ENCODE measurements at regions not wholly inside any gene's neighbourhood (a gene's known extent, or its start where the extent isn't known, plus 50 kb on each side); places are given as distances from the start of the nearest gene placed in this dataset.

GRCh38 chr5:133714161-133714915, 102.0 kb upstream of the FSTL4 start:
- ATAC-seq (no peak), DNase-seq (ENCODE audit: missing footprints) (no peak)
- intact Hi-C loops (cut with DNase I) = no loop called here

DNA sequence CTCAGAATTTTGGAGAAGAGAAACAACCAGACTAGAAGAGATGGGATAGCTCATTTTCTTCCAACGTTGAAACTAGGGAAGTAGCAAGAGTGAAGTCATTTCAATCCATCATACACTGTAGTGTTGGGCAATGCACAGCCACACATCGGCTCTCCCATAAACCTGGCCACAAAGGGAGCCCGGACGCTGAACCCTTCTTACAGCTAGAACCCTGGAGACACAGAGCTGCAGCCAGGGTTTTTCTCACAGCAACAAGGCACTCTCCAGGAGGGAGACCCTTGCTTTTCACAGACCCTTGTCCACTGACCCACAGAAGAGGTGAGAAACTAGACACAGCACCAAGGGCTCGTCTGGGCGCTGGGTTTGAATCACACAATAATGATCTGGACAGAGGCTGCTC, 101.4 kb upstream of the FSTL4 start:
- intact Hi-C loops (cut with DNase I) = no loop called here
- DNase-seq (ENCODE audit: missing footprints) = no peak
- no peak for ATAC-seq

DNA sequence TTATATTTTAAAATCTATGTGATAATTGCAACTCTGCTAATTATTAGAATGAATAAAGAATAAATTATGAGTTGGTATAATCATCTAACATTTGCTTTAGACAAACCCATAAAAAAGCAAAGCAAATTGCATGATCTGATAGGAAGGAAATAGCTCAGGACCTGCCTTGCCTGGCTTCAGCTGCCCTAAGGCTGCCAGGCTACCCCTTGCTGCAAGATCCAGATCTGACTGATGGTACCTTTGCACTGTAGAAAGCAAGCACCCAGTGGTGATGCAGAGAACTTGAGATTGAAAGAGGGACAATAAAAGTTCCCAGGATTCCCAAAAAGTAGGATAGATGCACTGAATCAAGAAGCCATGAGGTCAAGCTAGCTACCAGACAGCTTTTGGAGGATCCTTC, 100.9 kb upstream of the FSTL4 start:
- intact Hi-C loops (cut with DNase I) = no loop called here

DNA sequence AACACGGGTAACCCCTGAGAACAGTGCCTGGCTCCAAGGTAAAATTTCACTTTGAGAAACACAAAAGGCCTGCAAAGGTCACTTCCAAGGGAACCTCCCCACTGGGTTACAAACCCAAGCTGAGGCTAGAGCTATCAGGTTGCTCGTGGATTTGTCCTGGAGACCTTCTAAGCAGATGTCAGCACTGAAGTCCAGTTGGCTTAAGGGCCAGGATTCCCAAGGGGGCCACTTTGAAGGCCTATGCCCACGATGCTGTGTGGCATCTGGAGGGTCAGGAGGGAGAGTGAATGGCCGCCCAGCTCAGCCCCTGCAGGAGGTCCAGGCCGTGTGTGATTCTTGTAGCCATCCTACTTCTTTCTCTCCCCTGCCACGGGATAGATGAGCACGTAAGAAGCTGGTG, 100.2 kb upstream of the FSTL4 start:
- ATAC-seq (no peak), DNase-seq (ENCODE audit: missing footprints) (no peak)
- intact Hi-C loops (cut with DNase I) = no loop called here

More for the DNA sequence above, 100.9 kb upstream of the FSTL4 start:
- no peak for ATAC-seq
- no peak for DNase-seq (ENCODE audit: missing footprints)

GRCh38 chr5:133709209-133709725, 96.9 kb upstream of the FSTL4 start:
- DNase-seq (ENCODE audit: missing footprints) = no peak
- no peak for ATAC-seq
- intact Hi-C loops (cut with DNase I) = no loop called here

GRCh38 chr5:133708331-133708850, 96.0 kb upstream of the FSTL4 start:
- DNase-seq (ENCODE audit: missing footprints) (no peak), ATAC-seq (no peak)
- intact Hi-C loops (cut with DNase I) = no loop called here

DNA sequence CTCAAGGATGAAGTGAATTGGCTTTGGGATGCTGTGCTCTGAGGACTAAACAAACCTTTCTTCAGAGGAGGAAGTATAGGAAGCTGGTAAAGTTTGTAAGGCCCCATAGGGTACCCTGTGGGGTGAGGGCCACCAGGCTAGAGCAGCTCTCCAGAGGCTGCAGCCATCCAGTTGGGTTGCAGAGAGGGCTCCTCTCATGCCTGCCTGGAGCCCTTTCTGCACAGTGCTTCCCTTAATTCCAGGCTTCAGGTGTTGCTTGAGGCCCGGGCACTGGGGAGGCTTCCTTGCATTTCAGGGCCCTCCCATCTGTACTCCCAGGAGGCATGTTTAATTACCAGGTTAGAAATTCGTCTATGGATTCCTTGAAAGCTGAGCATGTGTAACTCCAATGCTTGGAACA, 95.3 kb upstream of the FSTL4 start:
- DNase-seq (ENCODE audit: missing footprints) = no peak
- intact Hi-C loops (cut with DNase I) = no loop called here

DNA sequence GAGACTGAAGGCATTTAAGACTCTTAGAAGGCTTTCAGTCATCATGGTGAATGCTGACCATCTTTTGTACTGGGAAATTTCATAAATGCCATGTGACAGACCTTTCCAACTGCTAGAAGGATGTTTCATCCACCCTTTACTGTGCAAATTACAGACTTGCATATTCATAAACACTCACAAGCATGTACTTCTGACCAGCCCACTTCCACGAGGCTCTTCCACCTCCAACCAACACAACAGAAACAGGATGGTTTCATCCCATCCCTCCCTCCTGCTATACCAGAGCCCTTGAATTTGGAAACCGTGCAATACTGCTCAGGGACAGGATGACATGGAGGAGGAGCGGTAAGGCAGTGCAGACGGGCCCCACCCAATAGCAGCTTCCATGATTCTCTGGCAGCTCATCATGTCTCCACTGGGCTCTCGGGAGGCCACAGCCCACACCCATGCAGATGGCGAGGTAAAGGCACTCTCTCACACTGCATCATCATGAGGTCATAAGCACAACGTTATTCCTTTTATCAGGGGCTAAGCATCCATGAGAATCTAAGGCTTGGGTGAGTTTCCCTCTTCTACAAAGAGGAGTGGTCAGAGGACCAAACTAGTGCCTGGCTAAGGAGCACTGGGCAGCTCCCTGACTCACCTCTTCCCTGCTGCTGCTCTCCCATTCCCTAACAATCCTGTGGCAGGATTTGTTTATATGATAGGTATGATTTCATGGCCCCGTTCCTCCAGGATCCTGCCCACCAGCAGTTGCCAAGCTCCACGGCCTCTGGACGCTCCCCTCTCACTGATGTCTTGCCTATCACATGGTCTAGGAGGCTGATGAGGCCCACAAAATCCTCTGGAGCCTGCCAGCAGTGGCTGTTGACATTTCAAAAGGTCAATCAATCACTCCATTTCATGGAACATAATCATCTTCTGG, 94.4 kb upstream of the FSTL4 start:
- ATAC-seq (no peak), DNase-seq (ENCODE audit: missing footprints) (no peak)
- intact Hi-C loops (cut with DNase I) = no loop called here

More for the DNA sequence above, 95.3 kb upstream of the FSTL4 start:
- ATAC-seq = no peak

DNA sequence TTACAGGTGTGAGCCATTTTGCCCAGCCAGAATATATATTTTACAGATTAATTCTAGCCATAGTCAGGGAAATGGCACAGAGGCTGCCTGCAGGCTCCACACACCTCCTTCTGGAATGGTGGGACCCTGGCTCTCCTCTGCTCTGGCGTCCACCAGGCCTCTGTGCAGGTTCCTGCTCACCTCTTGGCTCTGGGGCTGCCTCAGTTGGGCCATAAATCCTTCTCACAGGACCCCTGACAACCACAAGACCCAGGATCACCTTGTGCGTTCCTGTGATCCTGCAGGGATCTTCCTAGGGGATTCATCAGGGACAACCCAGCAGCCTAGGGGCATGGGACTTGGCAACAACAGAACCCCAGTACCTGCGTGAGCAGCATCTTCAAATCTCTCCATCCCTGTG, 93.0 kb upstream of the FSTL4 start:
- ATAC-seq = no peak

GRCh38 chr5:133704411-133704810, 92.1 kb upstream of the FSTL4 start:
- no peak for ATAC-seq
- intact Hi-C loops (cut with DNase I) = no loop called here

More for the DNA sequence above, 93.0 kb upstream of the FSTL4 start:
- intact Hi-C loops (cut with DNase I) = no loop called here
- DNase-seq (ENCODE audit: missing footprints) = no peak

DNA sequence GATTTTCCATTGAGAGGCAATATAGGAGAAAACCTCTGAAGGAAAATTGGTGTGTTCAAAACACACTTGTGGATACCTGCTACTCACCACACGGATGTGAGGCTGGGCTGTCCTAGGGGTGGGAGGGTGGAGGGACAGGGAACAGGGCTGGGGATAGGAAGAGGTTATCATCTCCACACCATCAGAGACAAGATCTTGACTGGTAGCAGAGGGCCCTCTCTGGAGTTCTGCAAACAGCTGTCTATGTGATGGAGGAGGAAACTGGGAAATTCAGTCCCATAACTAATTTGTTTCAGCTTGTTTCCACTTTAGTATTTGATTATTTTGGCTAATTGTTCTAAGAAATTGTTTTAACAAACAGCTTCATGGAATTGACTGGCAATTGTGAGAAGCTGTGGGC, 91.6 kb upstream of the FSTL4 start:
- DNase-seq (ENCODE audit: missing footprints) (no peak), ATAC-seq (no peak)
- intact Hi-C loops (cut with DNase I) = no loop called here

More at GRCh38 chr5:133704411-133704810, 92.1 kb upstream of the FSTL4 start:
- no peak for DNase-seq (ENCODE audit: missing footprints)

DNA sequence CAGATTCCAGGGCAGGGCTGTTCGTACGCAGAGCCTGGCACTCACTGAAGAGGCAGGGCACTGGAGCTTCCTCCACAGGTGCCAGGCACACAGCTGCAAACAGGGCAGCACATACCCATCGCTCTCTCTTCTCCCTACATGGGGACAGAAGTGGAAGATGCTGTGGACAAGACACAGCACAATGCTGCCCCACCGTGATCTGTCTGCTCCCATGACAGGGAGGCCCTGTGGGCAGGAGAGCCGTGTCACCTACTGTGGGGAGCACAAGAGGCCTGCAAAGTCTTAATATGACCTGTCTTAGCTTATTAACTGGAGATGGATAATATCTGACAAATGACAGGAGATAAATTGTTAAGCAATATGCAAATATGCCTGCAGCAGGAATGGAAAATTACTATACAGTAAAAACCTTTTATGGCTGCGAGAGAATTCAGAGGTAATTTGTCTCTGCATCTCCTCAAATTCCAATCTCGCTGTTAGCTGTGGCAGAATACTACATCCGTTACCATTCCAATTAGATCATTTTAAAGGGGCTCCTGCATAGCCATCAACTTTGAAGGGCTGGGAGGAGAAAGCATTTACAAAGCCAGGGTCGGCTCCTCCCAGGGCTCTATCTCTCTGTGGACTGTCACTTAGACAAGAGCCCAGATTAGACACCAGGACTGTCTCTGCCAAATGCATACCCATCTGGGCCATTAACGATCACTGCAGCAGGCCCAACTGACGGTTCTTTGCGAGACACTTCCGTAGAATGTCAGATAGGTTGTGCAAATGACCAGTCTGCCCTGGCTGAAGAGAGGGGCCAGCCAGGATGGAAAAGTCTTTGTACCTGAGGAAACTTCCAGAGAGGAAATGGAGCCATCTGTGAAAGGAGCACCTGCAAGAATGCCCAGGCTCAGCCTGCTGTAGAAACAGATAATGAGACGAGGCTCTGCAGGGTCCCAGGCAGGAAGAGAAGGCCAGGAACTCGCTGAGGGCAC, 90.7 kb upstream of the FSTL4 start:
- DNase-seq (ENCODE audit: missing footprints) = no peak
- no peak for ATAC-seq
- intact Hi-C loops (cut with DNase I) = no loop called here

DNA sequence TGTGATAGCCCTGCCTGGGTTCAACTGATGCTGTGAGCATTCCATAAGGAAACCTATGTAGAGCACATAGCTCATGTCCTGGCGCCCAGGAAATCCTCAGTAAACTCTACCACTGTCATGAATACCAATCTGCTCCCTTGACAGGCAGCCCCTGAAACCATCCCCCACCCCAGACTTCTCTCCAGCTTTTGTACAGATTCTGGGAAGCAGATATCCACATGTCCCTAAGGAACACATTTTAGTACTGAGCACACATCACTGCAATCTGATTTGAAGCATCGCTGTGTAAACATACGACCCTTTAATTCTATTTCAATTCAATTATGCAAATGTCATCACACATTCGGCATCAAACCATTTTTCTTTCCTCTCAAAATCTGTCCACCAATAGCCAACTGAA, 89.5 kb upstream of the FSTL4 start:
- intact Hi-C loops (cut with DNase I) = no loop called here
- no peak for DNase-seq (ENCODE audit: missing footprints)
- ATAC-seq = no peak

GRCh38 chr5:133700251-133700650, 87.9 kb upstream of the FSTL4 start:
- no peak for ATAC-seq
- intact Hi-C loops (cut with DNase I) = no loop called here
- DNase-seq (ENCODE audit: missing footprints) = no peak

DNA sequence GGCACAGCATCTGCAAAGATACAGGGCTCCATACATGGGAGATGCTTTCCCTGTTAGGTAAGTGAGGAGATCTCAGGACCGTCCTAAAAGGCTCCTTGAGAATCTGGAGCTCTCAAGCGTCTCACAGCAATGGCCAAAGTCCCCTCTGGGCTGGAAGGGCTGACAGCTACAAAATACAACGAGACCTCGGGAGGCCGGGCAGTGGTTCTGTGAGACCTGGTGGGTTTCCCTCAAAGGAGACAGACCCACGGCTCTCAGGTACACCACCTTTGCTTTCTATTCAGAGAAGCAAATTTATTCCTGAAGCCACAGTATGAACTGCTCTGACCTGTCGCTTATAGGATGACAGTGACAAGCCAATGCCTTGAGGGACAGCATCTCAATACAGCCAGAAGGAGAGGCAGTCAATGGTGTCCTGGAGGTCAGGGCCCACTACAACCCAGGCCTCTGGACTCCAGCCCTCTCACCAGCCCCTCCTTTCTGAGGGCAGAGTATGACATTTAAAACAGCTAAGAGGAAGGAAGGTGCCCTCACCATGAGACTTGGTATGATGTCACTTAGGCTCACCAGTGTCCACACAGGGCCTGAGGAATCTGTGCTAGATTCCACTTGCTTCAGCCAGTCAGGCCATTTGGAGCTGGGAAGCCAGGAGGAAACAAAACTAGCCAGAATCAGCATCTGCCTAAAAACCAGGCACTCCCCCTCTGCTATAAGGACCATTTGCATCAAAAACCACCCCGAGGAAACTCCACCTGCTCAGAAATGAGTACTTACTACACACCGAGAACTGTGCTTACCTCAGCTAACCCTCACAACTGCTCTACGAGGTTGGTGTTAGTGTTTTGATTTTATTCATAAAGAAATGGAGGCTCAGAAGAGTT, 86.5 kb upstream of the FSTL4 start:
- no peak for ATAC-seq
- DNase-seq (ENCODE audit: missing footprints) = no peak
- intact Hi-C loops (cut with DNase I) = no loop called here

DNA sequence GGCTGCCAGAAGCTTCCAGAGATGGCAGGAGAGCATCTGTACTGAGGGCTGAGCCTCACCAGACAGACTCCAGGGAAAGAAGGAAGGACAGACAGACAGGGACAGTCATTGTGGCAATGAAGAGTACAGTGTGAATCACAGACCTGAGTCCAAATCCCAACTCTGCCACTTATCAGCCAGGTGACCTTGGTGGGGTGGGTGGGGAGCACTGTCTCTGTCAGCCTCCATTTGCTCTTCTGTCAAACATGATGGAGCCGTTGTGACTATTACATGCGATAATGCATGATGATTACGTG, 85.9 kb upstream of the FSTL4 start:
- ATAC-seq = no peak
- DNase-seq (ENCODE audit: missing footprints) = no peak
- intact Hi-C loops (cut with DNase I) = no loop called here

DNA sequence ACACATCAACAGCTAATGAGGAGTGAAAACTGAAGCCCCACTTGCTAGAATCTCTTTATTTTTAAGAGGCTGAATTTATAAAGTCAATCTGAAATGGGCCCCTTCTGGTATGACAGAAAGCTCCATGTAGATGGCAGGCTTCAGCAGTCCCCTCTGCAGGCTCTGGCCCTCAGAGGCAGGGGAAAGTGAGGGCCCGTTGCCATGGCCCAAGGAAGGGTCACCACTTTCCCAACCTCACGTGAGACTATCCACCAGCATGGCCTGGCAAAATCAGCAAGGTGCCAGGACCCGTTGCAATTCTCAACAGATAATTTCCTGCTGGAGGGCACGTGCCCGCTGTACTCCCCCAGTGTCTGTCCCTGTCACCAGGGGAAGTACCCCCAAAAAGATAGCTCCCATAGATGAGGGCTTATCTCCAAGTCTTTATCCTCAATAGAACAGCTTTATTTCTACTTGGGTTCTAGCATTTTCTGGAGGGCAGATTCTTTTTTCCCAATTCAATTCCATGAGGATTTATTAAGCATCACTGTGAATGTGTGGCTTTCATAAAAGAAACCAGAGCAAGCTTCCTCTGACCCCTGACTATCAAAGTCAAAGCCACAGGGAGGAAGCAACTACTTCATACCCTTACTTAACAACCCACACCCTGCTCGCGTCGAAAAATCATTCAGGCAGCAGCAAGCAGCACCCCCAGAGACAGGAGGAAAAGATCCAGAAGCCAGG, 85.4 kb upstream of the FSTL4 start:
- DNase-seq (ENCODE audit: missing footprints) (no peak), ATAC-seq (no peak)
- intact Hi-C loops (cut with DNase I) = no loop called here

Measured in Right ventricle myocardium inferior (tissue), 1 donor.